HCT116 (cell line): ENCODE measurements at regions not wholly inside any gene's neighbourhood (a gene's known extent, or its start where the extent isn't known, plus 50 kb on each side); places are given as distances from the start of the nearest gene placed in this dataset.

ENCODE experiments used
- ATAC-seq: fragments of 200-7000 bp; cut with Tn5 transposase; 2 replicates; pipeline ENCODE4 v1.9.1; 2020; ENCODE audit warnings: mild to moderate bottlenecking, moderate library complexity
- BruUV-seq: library from RNA; stranded (reverse); fragments of 400-500 nt; replicated peaks from 2 replicates; lab custom pipeline; 2021; lab: Mats Ljungman, UMichigan
- CTCF ChIA-PET: fragments of 300-600 bp; sonication (Branson Sonifier 250); formaldehyde crosslinking; loops from one replicate; lab custom pipeline; 2021; ENCODE audit warnings: antibody characterized with exemption; lab: Charles Lee
- POLR2A ChIA-PET: fragments of 300-600, 350-600 bp; sonication (Branson Sonifier 250); formaldehyde crosslinking; loops from one replicate; lab custom pipeline; 2021; ENCODE audit warnings: antibody characterized with exemption; lab: Charles Lee
- RAD21 ChIA-PET, 2 experiments: fragments of 300-600 bp; sonication (Branson Sonifier 250); formaldehyde crosslinking; loops; one replicate each; lab custom pipeline; 2023; ENCODE audit warnings: low total read pairs in 2 of 2; ENCODE audit not compliant: uncharacterized antibody in 2 of 2, unreplicated experiment in 2 of 2, low non-redundant PET in 1 of 2; lab: Charles Lee
- DNase-seq: peaks from one replicate; pipeline ENCODE4 v3.0.0-alpha.2; 2010; ENCODE audit warnings: low read depth, low spot score
- H2AFZ ChIP-seq: fragments of 200-600 bp; shearing (Covaris generic), sonication (generic); 2 replicates; pipeline ENCODE4 v1.6.1; 2017; ENCODE audit warnings: low read depth, mixed run types, mixed read lengths, antibody characterized with exemption, low read length; ENCODE audit not compliant: poor library complexity, severe bottlenecking
- H3K27ac ChIP-seq: 2 replicates; pipeline ENCODE4 v1.5.1; 2012; ENCODE audit warnings: low read depth, low read length
- H3K27me3 ChIP-seq: fragments of 200-600 bp; sonication (generic); 2 replicates; pipeline ENCODE4 v1.6.1; 2016; ENCODE audit warnings: mixed run types, low read length, mixed read lengths; ENCODE audit not compliant: insufficient read depth
- H3K36me3 ChIP-seq, 2 experiments: fragments of 200-500 bp in 1 of 2; fragments of 200-600 bp in 1 of 2; sonication (Bioruptor generic) in 1 of 2; sonication (generic) in 1 of 2; 2 replicates each; pipeline versions ENCODE4 v1.5.1 to v1.6.1; 2014 to 2016; ENCODE audit warnings: low read length in 2 of 2, inconsistent platforms in 1 of 2, mixed read lengths in 1 of 2, mixed run types in 1 of 2; ENCODE audit not compliant: insufficient read depth in 2 of 2, control insufficient read depth in 1 of 2
- H3K4me1 ChIP-seq, 2 experiments: fragments of 200-600 bp in 1 of 2; sonication (generic) in 1 of 2; 2 replicates each; pipeline versions ENCODE4 v1.5.1 to v1.6.1; 2012 to 2017; ENCODE audit warnings: low read length in 2 of 2, inconsistent platforms in 1 of 2, mild to moderate bottlenecking in 1 of 2, mixed read lengths in 1 of 2, mixed run types in 1 of 2, moderate library complexity in 1 of 2; ENCODE audit not compliant: insufficient read depth in 2 of 2, control insufficient read depth in 1 of 2
- H3K4me2 ChIP-seq: fragments of 200-600 bp; sonication (generic); 2 replicates; pipeline ENCODE4 v1.6.1; 2017; ENCODE audit warnings: mixed run types, low read length, mixed read lengths
- H3K4me3 ChIP-seq, 2 experiments: fragments of 200-600 bp in 1 of 2; sonication (generic) in 1 of 2; replicated peaks in 1 of 2; 2 replicates each; pipeline ENCODE4 v1.5.1; 2011 to 2016; ENCODE audit warnings: low read length in 2 of 2, control low read depth in 1 of 2, low read depth in 1 of 2, mild to moderate bottlenecking in 1 of 2, mixed read lengths in 1 of 2, mixed run types in 1 of 2
- H3K79me2 ChIP-seq: fragments of 200-600 bp; sonication (generic); 2 replicates; pipeline ENCODE4 v1.6.1; 2017; ENCODE audit warnings: mild to moderate bottlenecking, mixed run types, low read length, moderate library complexity, mixed read lengths; ENCODE audit not compliant: insufficient read depth
- H3K9ac ChIP-seq: fragments of 200-600 bp; sonication (generic); 2 replicates; pipeline ENCODE4 v1.6.1; 2016; ENCODE audit warnings: low read length, mixed read lengths
- H3K9me2 ChIP-seq: fragments of 200-600 bp; sonication (generic), shearing (Covaris generic); 2 replicates; pipeline ENCODE4 v1.6.1; 2017; ENCODE audit warnings: mixed run types, mild to moderate bottlenecking, moderate library complexity; ENCODE audit not compliant: insufficient read depth
- H3K9me3 ChIP-seq, 2 experiments: fragments of 200-500 bp in 1 of 2; fragments of 200-600 bp in 1 of 2; sonication (Bioruptor generic) in 1 of 2; sonication (generic) in 1 of 2; 2 replicates each; pipeline ENCODE4 v1.6.1; 2014 to 2017; ENCODE audit warnings: low read length in 2 of 2, mixed read lengths in 2 of 2, inconsistent platforms in 1 of 2, low read depth in 1 of 2, mild to moderate bottlenecking in 1 of 2, mixed run types in 1 of 2, moderate library complexity in 1 of 2; ENCODE audit not compliant: control insufficient read depth in 1 of 2, insufficient read depth in 1 of 2
- H4K20me1 ChIP-seq: fragments of 200-600 bp; sonication (generic), shearing (Covaris generic); 2 replicates; pipeline ENCODE4 v1.6.1; 2017; ENCODE audit warnings: mixed run types, mild to moderate bottlenecking, moderate library complexity; ENCODE audit not compliant: insufficient read depth
- CEBPB ChIP-seq: IDR thresholded peaks from 2 replicates; pipeline ENCODE4 v1.6.1; 2012; ENCODE audit warnings: low read depth
- EGR1 ChIP-seq: IDR thresholded peaks from 2 replicates; pipeline ENCODE4 v1.6.1; 2012; ENCODE audit warnings: low read depth
- ELF1 ChIP-seq: IDR thresholded peaks from 2 replicates; pipeline ENCODE4 v1.6.1; 2012; ENCODE audit warnings: low read depth, borderline replicate concordance
- EZH2 ChIP-seq: fragments of 200-600 bp; sonication (generic); IDR thresholded peaks from 2 replicates; pipeline ENCODE4 v1.6.1; 2017; ENCODE audit warnings: antibody characterized with exemption, mixed run types
- FOSL1 ChIP-seq: IDR thresholded peaks from 2 replicates; pipeline ENCODE4 v1.6.1; 2012; ENCODE audit warnings: low read depth
- JUND ChIP-seq: IDR thresholded peaks from 2 replicates; pipeline ENCODE4 v1.6.1; 2012
- POLR2AphosphoS5 ChIP-seq: IDR thresholded peaks from 2 replicates; pipeline ENCODE4 v1.6.1; 2011; ENCODE audit warnings: mild to moderate bottlenecking, low read depth, low read length, moderate library complexity
- REST ChIP-seq: IDR thresholded peaks from 2 replicates; pipeline ENCODE4 v1.6.1; 2012; ENCODE audit warnings: low read depth
- ZBTB33 ChIP-seq: IDR thresholded peaks from 2 replicates; pipeline ENCODE4 v1.6.1; 2011; ENCODE audit warnings: mild to moderate bottlenecking, low read length, moderate library complexity; ENCODE audit not compliant: insufficient replicate concordance; ENCODE audit errors: extremely low read depth
- ZNF274 ChIP-seq: fragments of 200-500 bp; sonication (Bioruptor generic); IDR thresholded peaks from 2 replicates; pipeline ENCODE4 v1.6.1; 2014; ENCODE audit warnings: mild to moderate bottlenecking, low read depth, low read length, inconsistent platforms
- intact Hi-C: fragments of 100-400 bp; cut with micrococcal nuclease; formaldehyde crosslinking; loops from 2 replicates; pipeline ENCODE4 v1.10.0; 2022

GRCh38 chr1:239025997-239026694, 360.2 kb upstream of the CHRM3 start:
- H3K4me2 ChIP-seq = no peak overlapping the region
- no peak overlapping the region for H3K27ac ChIP-seq
- no peak overlapping the region for H2AFZ ChIP-seq
- H3K27me3 ChIP-seq = no peaks in the 10 kb centered on the region
- DNase-seq = no peak
- ChIA-PET CTCF (no interaction called here), POLR2A (no interaction called here), RAD21 (no interaction called here)
- H4K20me1 ChIP-seq = no peaks in the 10 kb centered on the region
- H3K36me3 ChIP-seq = no peaks in the 10 kb centered on the region
- H3K9me2 ChIP-seq = no peaks in the 10 kb centered on the region
- TF ChIP-seq EZH2 (no peak), JUND (no peak), ZNF274 (no peak), CEBPB (no peak), REST (no peak), FOSL1 (no peak), EGR1 (no peak), ZBTB33 (no peak), ELF1 (no peak), POLR2AphosphoS5 (no peak)
- intact Hi-C loops = no loop called here
- no peak overlapping the region for H3K9ac ChIP-seq
- H3K4me1 ChIP-seq = no peaks in the 10 kb centered on the region
- ATAC-seq = no peak
- H3K79me2 ChIP-seq = no peaks in the 10 kb centered on the region
- no peak overlapping the region for H3K4me3 ChIP-seq
- BruUV-seq = no TSS peak
- peaks cover 17 to 26% of the 10 kb centered on the region in 2 experiments; a peak in 3 of 4 replicates for H3K9me3 ChIP-seq
